ENCODE measurements at regions not wholly inside any gene's neighbourhood (a gene's known extent, or its start where the extent isn't known, plus 50 kb on each side); places are given as distances from the start of the nearest gene placed in this dataset.
"Not testable (repeated sequence)": the region's sequence is repeated elsewhere in the genome, so short reads cannot be mapped to it uniquely, and the experiment has no call there.

GRCh38 chr5:122515210-122515609 is 203.2 kb downstream of the SNCAIP start:
- H2AFZ ChIP-seq (replicated peaks; ENCODE audit: low read length, poor library complexity); DNase-seq; H3K9me3 ChIP-seq (ENCODE audit: control insufficient read depth, insufficient read depth, low read length); H4K20me1 ChIP-seq (ENCODE audit: insufficient read depth, low read length); H2BK5ac ChIP-seq (ENCODE audit: low read depth, low read length, poor library complexity, severe bottlenecking); H2BK15ac ChIP-seq (ENCODE audit: low read depth, low read length); H3K4me2 ChIP-seq (ENCODE audit: low read depth, low read length); H3K79me1 ChIP-seq (ENCODE audit: low read depth in 1 of 2, low read length in 2 of 2); dilution Hi-C loops (cut with HindIII; ENCODE audit: low sequenced_read_pairs, unreplicated experiment); H3K56ac ChIP-seq (ENCODE audit: extremely low read depth, insufficient read depth, low read length); H3K4me3 ChIP-seq (ENCODE audit: insufficient read depth, low read depth, low read length); H2BK120ac ChIP-seq (ENCODE audit: low read depth, low read length); H2AK5ac ChIP-seq (ENCODE audit: low read depth, low read length); H3K23ac ChIP-seq (ENCODE audit: low read depth, low read length); H2BK20ac ChIP-seq (ENCODE audit: low read depth, low read length); H4K91ac ChIP-seq (ENCODE audit: insufficient read depth, low read depth, low read length); CTCF ChIA-PET; H3K27ac ChIP-seq (ENCODE audit: insufficient read depth, low read length); H3K36me3 ChIP-seq (ENCODE audit: control insufficient read depth, insufficient read depth, low read length); H3K9me1 ChIP-seq (ENCODE audit: insufficient read depth, low read length); H2AK9ac ChIP-seq (replicated peaks; ENCODE audit: low read depth, low read length, poor library complexity); H3K14ac ChIP-seq (replicated peaks; ENCODE audit: low read depth, low read length); H3K4me1 ChIP-seq (ENCODE audit: control insufficient read depth, insufficient read depth, low read length); H3K18ac ChIP-seq (ENCODE audit: low read depth, low read length); POLR2A ChIA-PET (ENCODE audit: unreplicated experiment); ATAC-seq (ENCODE audit: low read depth); BruUV-seq (replicated peaks); H3K4ac ChIP-seq (ENCODE audit: low read depth, low read length); H4K8ac ChIP-seq (ENCODE audit: low read depth in 2 of 2, low read length in 2 of 2); H3K9ac ChIP-seq (ENCODE audit: low read depth, low read length); H4K5ac ChIP-seq (ENCODE audit: low read depth, low read length): not testable (repeated sequence)
- intact Hi-C loops (cut with micrococcal nuclease) (loop anchor here (5.0 to 10.0 kb wide), 3 partner anchors 330 to 1097 kb away; partner anchors contain the start of gene SNX24), in situ Hi-C loops (cut with MboI; ENCODE audit: low sequenced_read_pairs) (loop anchor here (25.0 kb wide), 2 partner anchors 647 to 1097 kb away; no protein-coding TSS in a partner anchor)
- peaks cover 11% of the 10 kb centered on the region for H3K27me3 ChIP-seq (ENCODE audit: control insufficient read depth, insufficient read depth, low read length)
- 93% methylated on average over 7 of the region's 23 CpGs; no CpG with 5 or more reads in 1 of the 2 experiments for WGBS, 2 experiments (ENCODE audit: extremely low coverage in 2 of 2, insufficient read length in 1 of 2)

Data from IMR-90 (cell line).